ENCODE measurements at regions not wholly inside any gene's neighbourhood (a gene's known extent, or its start where the extent isn't known, plus 50 kb on each side); places are given as distances from the start of the nearest gene placed in this dataset.

DNA sequence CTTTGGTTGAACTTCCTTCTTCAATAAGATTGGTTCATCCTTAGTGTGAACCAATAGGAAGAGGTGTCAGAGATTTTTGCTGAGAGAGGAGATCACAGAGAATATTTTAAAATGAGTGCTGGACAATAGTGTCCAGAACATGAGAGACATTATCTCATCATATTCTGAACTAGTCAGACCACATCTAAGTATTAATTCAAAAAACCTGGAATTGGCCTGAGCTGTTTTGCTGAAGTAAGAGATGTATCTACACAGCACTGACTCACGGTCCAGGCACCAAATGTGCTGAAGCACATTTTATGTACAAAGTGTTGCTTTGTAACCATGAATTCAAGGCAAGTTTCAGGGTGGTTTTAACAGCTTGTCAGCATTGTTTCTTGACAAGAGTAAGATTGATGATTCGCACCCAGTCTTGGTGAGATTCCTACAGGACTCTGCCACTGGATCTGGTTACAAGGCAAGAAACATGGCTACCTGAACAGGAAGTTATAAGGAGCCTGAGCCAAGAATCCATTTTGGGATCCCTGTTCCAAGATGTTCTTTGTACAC lies 178.2 kb upstream of the HEY2 start:
- no peak overlapping the region for H3K4me3 ChIP-seq (ENCODE audit: low read depth, low read length)
- DNase-seq (ENCODE audit: low read depth): no peak
- no peak for TF ChIP-seq CTCF (IDR thresholded peaks at IDR 0.05; ENCODE audit: control insufficient read depth, extremely low read depth, insufficient read depth)

GRCh38 chr6:125574604-125575003 lies 174.8 kb upstream of the HEY2 start:
- no peak for DNase-seq (ENCODE audit: low read depth)
- TF ChIP-seq CTCF (IDR thresholded peaks at IDR 0.05; ENCODE audit: control insufficient read depth, extremely low read depth, insufficient read depth): no peak
- H3K4me3 ChIP-seq (ENCODE audit: low read depth, low read length): no peak overlapping the region

- TF ChIP-seq CTCF (IDR thresholded peaks at IDR 0.05; ENCODE audit: control insufficient read depth, extremely low read depth, insufficient read depth): no peak
- no peak for DNase-seq (ENCODE audit: low read depth)
- no peak overlapping the region for H3K4me3 ChIP-seq (ENCODE audit: low read depth, low read length)
These were observed 172.2 kb upstream of the HEY2 start for GRCh38 chr6:125577124-125577662.

DNA sequence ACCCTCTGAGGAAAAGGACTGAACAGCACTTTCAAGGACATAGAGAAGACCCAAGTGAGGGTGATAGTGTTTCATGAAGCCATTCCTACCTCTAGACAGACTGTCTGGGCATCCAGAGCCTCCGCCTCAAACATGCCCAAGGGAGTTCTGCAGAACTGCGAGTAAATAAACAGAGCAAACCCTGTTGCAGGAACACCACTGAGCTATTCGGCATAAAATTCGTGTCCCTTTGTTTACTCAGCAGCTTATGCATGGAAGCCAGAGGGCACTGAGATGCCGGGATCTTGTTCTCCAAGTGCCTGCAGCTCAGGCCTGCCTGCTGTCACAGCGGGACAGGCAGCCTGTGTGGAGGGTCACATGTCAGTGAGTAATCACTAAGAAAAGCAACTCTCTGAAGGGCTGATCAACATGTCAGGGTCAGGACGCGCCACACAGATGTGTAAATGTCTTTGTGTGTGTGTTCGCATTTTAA lies 164.9 kb upstream of the HEY2 start:
- DNase-seq (ENCODE audit: low read depth): peak; percentile 18
- no peak overlapping the region for H3K4me3 ChIP-seq (ENCODE audit: low read depth, low read length)
- TF ChIP-seq CTCF (IDR thresholded peaks at IDR 0.05; ENCODE audit: control insufficient read depth, extremely low read depth, insufficient read depth): peak; percentile 20; the same call in 1 of the 2 replicates

DNA sequence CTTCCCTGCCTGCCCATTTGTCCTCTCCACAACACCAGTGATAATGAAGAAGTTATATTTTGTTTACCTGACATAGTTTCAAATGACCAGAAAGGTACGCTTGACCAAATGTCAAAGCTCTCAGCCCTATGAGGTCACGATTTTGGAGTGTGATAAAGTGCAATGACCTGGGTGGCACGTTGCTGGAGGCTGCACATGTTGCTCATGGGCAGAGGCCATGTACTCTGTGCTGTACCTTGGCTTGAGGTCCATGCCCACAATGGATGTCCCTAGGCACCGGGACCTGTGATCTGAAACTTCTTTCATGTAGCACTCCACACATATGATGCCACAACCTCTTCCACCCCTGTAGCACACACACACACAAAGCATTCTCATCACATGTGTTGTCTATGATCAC lies 164.0 kb upstream of the HEY2 start:
- no peak for DNase-seq (ENCODE audit: low read depth)
- TF ChIP-seq CTCF (IDR thresholded peaks at IDR 0.05; ENCODE audit: control insufficient read depth, extremely low read depth, insufficient read depth): no peak
- no peak overlapping the region for H3K4me3 ChIP-seq (ENCODE audit: low read depth, low read length)

GRCh38 chr6:125586074-125586473 lies 163.4 kb upstream of the HEY2 start:
- no peak overlapping the region for H3K4me3 ChIP-seq (ENCODE audit: low read depth, low read length)
- TF ChIP-seq CTCF (IDR thresholded peaks at IDR 0.05; ENCODE audit: control insufficient read depth, extremely low read depth, insufficient read depth): no peak
- no peak for DNase-seq (ENCODE audit: low read depth)

DNA sequence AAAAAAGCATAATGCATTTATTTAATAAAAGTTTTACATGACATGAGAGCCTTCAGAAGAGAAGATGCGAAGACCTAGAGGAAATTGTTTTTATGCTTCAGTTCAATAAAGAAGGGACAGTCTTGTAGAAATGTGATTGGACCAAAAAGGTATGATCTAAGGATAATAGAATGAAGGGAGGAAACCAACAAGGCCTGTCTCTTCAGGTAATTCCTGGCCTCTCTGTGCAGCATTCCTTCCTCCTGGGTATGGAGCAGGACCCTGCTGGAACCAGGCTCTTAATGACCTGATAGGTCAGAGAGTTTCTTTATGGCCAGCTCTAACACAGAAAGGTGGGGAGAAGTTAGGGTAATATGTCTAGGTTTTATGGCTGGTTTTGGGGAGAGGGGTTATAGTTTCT lies 162.8 kb upstream of the HEY2 start:
- no peak for TF ChIP-seq CTCF (IDR thresholded peaks at IDR 0.05; ENCODE audit: control insufficient read depth, extremely low read depth, insufficient read depth)
- DNase-seq (ENCODE audit: low read depth): no peak
- H3K4me3 ChIP-seq (ENCODE audit: low read depth, low read length): no peak overlapping the region
